Activated CD8-positive, alpha-beta T cell treated with anti-CD3 and anti-CD28 coated beads for 36 hours (primary cell): ENCODE measurements at regions not wholly inside any gene's neighbourhood (a gene's known extent, or its start where the extent isn't known, plus 50 kb on each side); places are given as distances from the start of the nearest gene placed in this dataset.

ENCODE experiments used
- ATAC-seq: fragments of 200-7000 bp; cut with Tn5 transposase; one replicate; pipeline ENCODE4 v1.10.0; 2021; ENCODE audit warnings: mild to moderate bottlenecking, moderate library complexity
- CTCF ChIA-PET: fragments of 350-600 bp; sonication (Branson Sonifier 250); formaldehyde crosslinking; loops from one replicate; lab custom pipeline; 2021; ENCODE audit warnings: antibody characterized with exemption; lab: Charles Lee
- POLR2A ChIA-PET: fragments of 350-600 bp; sonication (Branson Sonifier 250); formaldehyde crosslinking; loops from one replicate; lab custom pipeline; 2021; ENCODE audit warnings: antibody characterized with exemption; lab: Charles Lee
- DNase-seq: peaks from one replicate; pipeline ENCODE4 v3.0.0-alpha.2; 2020
- H3K27ac Mint-ChIP-seq: one replicate; pipeline ENCODE4 v1.8.0; 2021; ENCODE audit warnings: mild to moderate bottlenecking, mixed read lengths
- H3K27me3 Mint-ChIP-seq: one replicate; pipeline ENCODE4 v1.8.0; 2021; ENCODE audit warnings: mixed read lengths
- H3K36me3 Mint-ChIP-seq: one replicate; pipeline ENCODE4 v1.8.0; 2021; ENCODE audit warnings: low read depth, mixed read lengths
- H3K4me1 Mint-ChIP-seq: one replicate; pipeline ENCODE4 v1.8.0; 2021; ENCODE audit warnings: low read depth, mixed read lengths
- H3K4me3 Mint-ChIP-seq: one replicate; pipeline ENCODE4 v1.8.0; 2021; ENCODE audit warnings: mild to moderate bottlenecking, moderate library complexity, mixed read lengths
- H3K9me3 Mint-ChIP-seq: one replicate; pipeline ENCODE4 v1.8.0; 2021; ENCODE audit warnings: mixed read lengths
- CTCF ChIP-seq: fragments of 200-600 bp; IDR thresholded peaks from one replicate; pipeline ENCODE4 v1.8.0; 2022; ENCODE audit warnings: antibody characterized with exemption, mild to moderate bottlenecking
- intact Hi-C: fragments of 100-400 bp; cut with micrococcal nuclease; formaldehyde crosslinking; loops from one replicate; pipeline ENCODE4 v1.10.0; 2022

- Mint-ChIP-seq H3K27me3 (no peaks in the 10 kb centered on the region), H3K4me3 (no peak overlapping the region), H3K4me1 (no peaks in the 10 kb centered on the region), H3K9me3 (peaks cover 3% of the 10 kb centered on the region), H3K36me3 (no peaks in the 10 kb centered on the region), H3K27ac (no peak overlapping the region)
- DNase-seq: no peak
- intact Hi-C loops: no loop called here
- TF ChIP-seq CTCF: no peak
- ChIA-PET CTCF (no interaction called here), POLR2A (no interaction called here)
- ATAC-seq: no peak
Measured at GRCh38 chr17:14826358-14826757, 438.8 kb downstream of the PMP22 start.

- ChIA-PET CTCF (no interaction called here), POLR2A (no interaction called here)
- ATAC-seq: no peak
- intact Hi-C loops: no loop called here
- DNase-seq: no peak
- H3K36me3 Mint-ChIP-seq: no peaks in the 10 kb centered on the region
- no peaks in the 10 kb centered on the region for H3K9me3 Mint-ChIP-seq
- TF ChIP-seq CTCF: no peak
- H3K4me1 Mint-ChIP-seq: peaks cover 5% of the 10 kb centered on the region
- H3K27ac Mint-ChIP-seq: no peak overlapping the region
- H3K27me3 Mint-ChIP-seq: peaks cover 6% of the 10 kb centered on the region
- H3K4me3 Mint-ChIP-seq: no peak overlapping the region
Measured at GRCh38 chr17:14818469-14818868, 446.7 kb downstream of the PMP22 start.

GRCh38 chr17:14815079-14815478, 450.0 kb downstream of the PMP22 start:
- TF ChIP-seq CTCF: no peak
- ATAC-seq (peak; percentile 55), DNase-seq (no peak)

GRCh38 chr17:14813649-14814370, 451.3 kb downstream of the PMP22 start:
- Mint-ChIP-seq H3K9me3 (no peaks in the 10 kb centered on the region), H3K4me1 (peaks cover 5% of the 10 kb centered on the region), H3K27me3 (peaks cover 6% of the 10 kb centered on the region), H3K36me3 (no peaks in the 10 kb centered on the region), H3K4me3 (no peak overlapping the region), H3K27ac (no peak overlapping the region)
- TF ChIP-seq CTCF: peak; percentile 33
- intact Hi-C loops: no loop called here
- POLR2A ChIA-PET: interaction anchor here (0.9 kb wide), 1 partner anchor 217 kb away, joined by 5 read pairs; no protein-coding TSS in a partner anchor
- CTCF ChIA-PET: interaction anchor here (0.6 to 2.5 kb wide), 6 partner anchors 10 to 1784 kb away, joined by 3 to 9 read pairs (median 3); no protein-coding TSS in a partner anchor
- no peak for ATAC-seq
- DNase-seq: peak; percentile 36

More at GRCh38 chr17:14815079-14815478, 450.0 kb downstream of the PMP22 start:
- Mint-ChIP-seq H3K9me3 (no peaks in the 10 kb centered on the region), H3K4me3 (no peak overlapping the region), H3K4me1 (peaks cover 5% of the 10 kb centered on the region), H3K27ac (no peak overlapping the region), H3K27me3 (peaks cover 6% of the 10 kb centered on the region), H3K36me3 (no peaks in the 10 kb centered on the region)
- ChIA-PET CTCF (interaction anchor here (0.8 to 1.4 kb wide), 3 partner anchors 112 to 1221 kb away, joined by 3 read pairs; no protein-coding TSS in a partner anchor), POLR2A (no interaction called here)
- intact Hi-C loops: no loop called here

- intact Hi-C loops: no loop called here
- peaks cover 3% of the 10 kb centered on the region for H3K27me3 Mint-ChIP-seq
- no peak for ATAC-seq
- H3K4me3 Mint-ChIP-seq: no peak overlapping the region
- H3K27ac Mint-ChIP-seq: no peak overlapping the region
- DNase-seq: no peak
- TF ChIP-seq CTCF: no peak
- H3K4me1 Mint-ChIP-seq: no peaks in the 10 kb centered on the region
- CTCF ChIA-PET: no interaction called here
- H3K36me3 Mint-ChIP-seq: no peaks in the 10 kb centered on the region
- peaks cover 5% of the 10 kb centered on the region for H3K9me3 Mint-ChIP-seq
- POLR2A ChIA-PET: no interaction called here
Measured at GRCh38 chr17:14808425-14808824, 456.7 kb downstream of the PMP22 start.
